AML-193 (cell line): ENCODE measurements at regions not wholly inside any gene's neighbourhood (a gene's known extent, or its start where the extent isn't known, plus 50 kb on each side); places are given as distances from the start of the nearest gene placed in this dataset.

Experiments used
- DNase-seq, 2 experiments: peaks; one replicate each; lab custom pipeline; 2025; lab: John Stamatoyannopoulos, UW

DNA sequence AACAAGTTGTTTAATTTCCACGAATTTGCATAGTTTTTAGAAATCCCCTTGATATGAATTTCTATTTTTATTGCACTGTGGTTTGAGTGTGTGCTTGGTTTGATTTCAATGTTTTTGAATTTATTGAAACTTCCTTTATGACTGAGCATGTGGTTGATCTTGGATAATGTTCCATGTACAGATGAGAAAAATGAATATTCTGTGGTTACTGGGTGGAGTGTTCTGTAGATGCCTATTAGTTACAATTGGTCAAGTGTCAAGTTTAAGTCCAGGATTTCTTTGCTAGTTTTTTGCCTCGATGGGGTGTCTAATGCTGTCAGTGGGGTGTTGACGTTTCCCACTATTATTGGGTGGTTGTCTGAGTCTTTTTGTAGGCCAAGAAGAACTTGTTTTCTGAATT lies 319.5 kb upstream of the ACTBL2 start:
- no peak for DNase-seq

DNA sequence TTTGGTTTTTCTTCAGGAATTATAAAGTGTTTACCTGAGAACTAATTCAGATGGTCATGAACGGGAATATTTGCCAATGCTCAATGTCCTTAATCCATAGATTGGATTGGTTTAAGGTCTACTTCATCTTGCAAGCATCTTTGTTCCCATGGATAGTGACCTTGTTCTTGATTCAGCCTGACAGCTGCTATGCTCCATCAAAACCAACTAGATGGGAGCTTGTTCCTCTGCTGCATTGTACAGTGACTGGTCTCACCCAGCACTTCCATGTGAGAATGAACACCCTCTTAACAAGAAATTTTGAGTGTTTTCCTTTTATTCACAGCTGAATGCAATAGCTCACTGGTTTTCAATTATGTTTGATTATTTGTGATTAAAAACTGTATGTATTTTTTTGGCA lies 312.6 kb upstream of the ACTBL2 start:
- no peak for DNase-seq

DNA sequence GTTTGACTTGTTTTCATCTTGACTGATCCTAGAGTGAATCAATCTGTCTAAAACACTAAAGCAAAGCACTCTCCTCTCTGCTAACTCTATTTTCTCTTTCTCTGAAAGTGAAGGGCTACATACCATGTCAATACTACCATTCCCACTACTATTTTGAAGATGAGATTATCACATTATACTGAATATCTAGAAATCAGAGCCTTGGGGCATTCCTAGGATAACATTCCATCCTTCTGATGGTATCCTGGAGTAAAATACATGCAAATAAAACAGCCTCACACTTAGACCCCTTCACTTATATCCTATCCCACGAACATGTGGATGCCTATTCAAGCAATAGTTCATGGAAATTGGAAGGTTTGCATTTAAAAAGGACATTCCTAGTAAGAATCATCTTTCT lies 309.3 kb upstream of the ACTBL2 start:
- DNase-seq = no peak

DNA sequence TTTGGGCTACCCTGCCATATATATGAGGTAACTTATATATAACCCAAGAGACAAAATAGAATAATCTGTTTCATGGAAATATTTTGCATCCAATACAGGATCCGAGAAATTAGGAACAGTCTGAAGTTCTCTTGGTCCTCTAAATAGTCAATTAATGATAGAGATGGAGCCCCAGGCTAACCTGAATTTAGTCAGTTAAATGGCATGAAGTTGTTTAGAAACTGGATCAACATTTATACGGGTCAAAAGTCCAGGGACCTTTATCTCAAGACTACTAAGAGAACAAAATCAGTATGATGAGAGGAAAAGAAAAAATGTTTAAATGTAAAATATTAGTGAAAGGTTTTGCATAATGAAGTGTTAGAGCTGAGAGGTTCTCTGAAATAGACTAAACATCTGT lies 303.3 kb upstream of the ACTBL2 start:
- no peak for DNase-seq

DNA sequence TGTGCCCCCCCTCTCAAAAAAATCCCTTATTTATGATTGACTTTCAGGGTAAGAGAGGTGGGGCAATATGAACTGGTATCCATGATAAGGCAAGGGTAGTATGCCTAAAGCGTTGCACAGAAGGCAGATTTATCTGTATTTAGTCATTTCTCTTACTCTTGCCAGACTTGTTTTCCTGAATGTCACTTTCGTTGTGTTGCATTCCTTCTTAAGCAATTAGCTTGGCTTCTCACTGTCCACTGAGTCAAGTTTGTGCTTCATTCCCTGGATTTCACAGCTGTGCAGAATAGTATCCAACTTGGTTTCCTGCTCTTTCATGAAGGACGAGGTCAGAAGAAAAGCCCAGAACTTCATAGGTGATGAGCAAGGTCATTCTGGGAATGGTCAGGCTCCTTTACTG lies 301.5 kb upstream of the ACTBL2 start:
- DNase-seq = no peak

DNA sequence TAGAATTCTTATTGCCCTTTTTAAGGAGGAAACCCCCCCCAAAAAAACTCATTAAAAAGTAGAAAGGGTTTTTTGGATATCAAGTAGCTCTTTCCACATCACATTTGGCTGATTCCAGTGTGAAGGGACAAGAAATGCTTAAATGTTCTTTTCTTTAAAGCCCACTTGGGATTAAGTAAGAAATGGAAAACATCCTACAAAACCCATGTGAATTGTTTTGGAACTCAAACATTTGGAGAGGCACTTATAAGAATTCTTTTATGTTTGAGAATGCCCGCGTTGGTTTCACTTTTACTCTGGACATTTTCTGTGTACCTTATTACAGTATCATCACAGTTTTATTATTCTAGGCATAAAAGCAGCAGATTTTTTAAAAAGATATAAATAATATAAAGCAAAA lies 301.1 kb upstream of the ACTBL2 start:
- DNase-seq = no peak

DNA sequence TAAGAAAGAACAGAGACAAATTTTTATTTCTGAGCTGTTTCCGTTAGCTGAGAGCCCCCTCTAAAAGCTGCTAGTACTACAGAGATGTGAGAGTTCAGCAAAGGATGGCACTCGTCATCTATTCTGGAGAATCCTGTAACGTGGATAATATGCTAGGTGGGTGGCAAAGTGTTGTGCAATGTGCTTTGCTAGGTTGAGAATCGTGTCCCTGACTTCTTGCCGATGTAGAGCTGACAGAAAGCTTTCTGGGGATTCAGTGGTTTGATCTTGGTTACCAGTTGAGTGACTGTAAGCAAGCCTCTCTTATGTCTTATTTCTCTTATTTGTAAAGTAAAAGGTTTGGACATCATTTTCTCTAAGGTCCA lies 298.3 kb upstream of the ACTBL2 start:
- DNase-seq = no peak

DNA sequence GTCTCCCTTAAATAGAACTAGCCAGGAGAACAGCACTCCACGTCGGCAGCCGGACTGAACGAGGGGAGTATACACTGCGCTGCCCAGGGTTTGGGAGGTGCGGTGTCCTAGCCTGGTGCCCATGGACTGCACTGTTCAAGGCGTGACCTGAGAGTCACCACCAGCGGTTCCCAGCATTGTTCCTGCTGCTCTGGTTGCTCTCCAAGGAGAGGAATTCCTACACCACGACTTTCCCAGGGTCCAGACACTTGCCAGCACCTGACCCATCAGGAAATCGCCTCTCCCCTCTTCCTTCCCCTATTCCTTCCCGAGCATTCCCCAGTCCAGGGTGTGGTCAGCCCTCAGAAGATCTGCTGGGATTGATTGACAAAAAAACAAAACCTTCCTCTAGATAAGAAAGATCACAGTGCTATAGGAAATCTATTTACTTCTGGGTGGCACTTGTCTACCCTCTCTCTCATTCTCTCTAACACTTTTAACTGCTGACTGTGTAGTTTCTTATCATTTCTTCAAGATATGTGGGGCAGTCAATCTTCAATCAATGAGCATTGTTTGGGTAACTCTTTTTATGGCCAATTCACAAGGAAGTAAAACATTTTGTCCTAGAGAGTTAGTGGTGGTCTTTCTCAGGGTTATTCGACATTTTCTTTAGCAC lies 297.8 kb upstream of the ACTBL2 start:
- no peak for DNase-seq

DNA sequence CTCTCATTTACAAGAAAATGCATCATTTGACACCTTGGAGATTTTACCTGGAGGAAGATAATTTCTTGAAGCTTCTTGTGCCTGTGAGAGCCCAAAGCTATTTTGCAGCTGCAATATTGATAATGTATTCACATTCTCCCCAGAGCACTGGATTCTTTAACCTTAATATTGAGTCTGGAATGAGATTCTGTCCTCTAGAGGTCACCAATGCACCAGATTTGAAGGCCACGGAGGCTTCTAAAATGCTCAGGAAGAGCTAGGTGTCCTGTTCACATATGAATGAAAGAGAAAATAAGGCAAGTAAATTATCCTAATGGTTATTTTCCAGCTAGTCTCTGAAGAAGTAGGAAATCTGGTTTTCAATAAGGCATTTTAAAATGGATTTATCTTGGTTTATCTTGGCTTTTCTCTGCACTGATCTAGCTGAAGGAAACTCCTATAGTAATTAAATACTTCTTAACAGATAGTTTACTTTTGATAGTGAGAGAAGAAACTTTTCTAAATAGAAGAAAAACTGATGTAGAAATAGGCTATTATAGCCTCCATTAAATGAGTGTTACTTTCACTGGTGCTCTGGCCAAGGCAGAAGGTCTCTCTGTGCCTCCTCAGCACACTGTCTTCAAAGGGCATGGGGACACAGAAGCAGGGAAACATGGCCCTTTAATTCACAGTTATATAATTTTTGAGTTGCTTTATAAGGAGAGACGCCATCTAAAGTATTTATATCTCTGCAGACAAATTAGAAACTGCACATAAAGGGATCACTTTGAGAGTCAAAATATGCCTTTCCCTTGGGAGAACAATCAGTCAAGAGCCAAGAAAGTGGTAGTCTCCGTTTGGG lies 297.0 kb upstream of the ACTBL2 start:
- DNase-seq = peak; percentile 11 to 18

DNA sequence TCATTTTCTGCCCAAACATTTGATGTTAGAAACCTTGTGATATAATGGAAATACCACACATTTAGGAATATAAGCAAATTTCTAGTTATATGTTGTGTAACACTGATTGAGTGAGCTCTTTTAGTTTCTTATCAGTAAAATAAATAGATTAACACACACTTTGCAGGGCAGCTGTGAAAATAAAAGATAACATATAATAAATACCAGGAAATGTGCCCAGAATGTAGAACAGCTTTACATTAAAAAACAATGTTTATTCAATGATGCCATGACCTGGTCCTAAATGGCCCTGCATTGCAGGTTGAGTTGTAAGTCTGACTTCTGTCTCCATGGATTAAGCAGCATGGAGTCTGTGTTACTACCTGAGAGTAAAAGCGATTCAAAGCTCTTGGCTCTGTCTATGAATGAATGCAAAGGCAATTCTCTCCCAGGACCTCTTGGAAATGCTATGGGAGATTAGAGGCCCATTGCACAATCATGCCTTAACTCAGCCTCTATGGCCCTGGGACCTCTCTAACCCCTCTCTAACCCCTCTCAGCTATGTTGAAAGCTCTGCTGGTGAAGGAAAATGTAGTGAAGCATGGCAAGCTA lies 296.0 kb upstream of the ACTBL2 start:
- no peak for DNase-seq

DNA sequence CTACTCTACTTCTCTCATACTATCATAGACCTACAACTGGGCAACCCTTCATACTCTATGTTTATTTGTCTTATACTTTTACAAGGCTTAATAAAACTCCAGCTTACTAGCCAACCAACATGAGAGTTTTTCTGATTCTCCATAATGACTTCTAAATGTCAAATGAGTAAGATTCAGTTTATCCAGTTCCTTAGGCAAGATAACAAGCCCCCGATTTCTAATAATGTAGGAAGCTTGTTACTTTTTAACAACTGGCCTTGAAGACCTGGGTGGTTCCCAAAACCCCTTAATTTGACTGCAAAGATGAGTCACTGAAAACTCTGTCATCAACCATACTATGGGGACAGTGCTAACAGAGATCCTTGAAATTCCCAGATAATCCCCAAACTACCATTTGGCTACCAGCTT lies 294.6 kb upstream of the ACTBL2 start:
- no peak for DNase-seq

DNA sequence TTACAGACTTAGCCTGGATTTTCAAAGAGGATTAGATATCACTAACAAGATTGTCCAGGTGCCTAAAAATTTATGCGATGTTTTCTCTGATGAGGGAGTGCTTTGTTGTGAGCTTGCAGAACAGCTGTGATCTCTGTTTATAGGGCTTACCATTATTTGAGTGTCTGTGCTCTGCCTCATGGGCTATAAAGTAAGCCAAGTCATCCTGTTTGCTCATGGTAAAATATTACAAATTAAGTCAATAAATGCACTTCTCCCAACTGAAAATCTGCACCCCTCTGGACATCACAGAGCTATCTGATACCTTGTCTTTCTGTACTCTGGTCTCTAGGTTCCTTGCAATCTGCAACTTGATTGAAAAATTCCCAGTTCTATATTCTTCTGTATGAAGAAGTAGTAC lies 293.4 kb upstream of the ACTBL2 start:
- no peak for DNase-seq

DNA sequence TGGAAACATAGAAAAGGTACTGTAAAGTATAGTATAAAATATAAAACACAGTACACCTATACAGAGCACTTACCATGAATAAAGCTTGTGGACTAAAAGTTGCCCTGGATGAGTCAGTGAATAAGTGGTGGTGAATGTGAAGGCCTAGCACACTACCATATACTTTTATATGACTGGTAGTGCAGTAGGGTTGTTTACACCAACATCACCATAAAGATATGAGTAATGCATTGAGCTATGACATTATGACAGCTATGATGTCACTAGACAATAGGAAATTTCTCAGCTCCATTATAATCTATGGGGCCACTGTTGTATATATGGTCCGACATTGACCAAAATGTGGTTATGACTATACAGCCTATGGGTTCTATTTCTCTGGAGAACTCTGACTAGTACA lies 291.8 kb upstream of the ACTBL2 start:
- no peak for DNase-seq

DNA sequence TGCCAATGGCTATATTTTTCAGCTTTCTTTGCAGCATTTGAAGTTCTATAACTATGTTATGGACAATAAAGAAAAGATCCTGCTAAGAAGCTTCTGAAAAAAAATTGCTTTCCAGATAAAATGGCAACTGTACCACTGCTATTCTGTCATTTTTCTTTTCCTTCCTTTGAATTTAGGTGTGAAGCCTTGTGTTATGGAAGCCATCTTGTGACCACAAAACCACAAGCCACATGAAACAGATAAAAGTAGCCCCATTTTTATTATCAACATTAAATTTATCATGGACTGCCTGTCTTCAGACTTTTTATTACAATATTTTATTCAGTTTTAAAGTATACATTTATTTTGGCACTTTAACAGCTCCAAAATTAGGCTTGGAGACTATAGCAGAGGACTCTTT lies 289.9 kb upstream of the ACTBL2 start:
- no peak for DNase-seq

DNA sequence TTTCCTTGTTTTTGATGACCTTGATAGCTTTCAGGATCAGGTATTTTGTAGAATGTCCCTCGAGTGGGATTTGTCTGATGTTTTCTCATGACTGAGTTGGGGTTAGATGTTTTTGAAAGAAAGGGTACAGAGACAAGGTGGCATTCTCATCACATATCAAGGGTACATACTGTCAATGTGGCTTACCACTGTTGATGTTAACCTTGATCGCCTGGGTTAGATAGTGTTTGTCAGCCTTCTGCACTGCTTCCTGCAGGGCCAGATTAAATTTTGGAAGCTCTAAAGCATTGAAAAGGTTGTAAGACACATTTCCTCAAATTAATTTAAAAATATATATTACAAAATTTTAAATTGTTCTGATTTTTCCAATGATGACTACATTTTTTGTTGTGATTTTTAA lies 287.4 kb upstream of the ACTBL2 start:
- DNase-seq = no peak

DNA sequence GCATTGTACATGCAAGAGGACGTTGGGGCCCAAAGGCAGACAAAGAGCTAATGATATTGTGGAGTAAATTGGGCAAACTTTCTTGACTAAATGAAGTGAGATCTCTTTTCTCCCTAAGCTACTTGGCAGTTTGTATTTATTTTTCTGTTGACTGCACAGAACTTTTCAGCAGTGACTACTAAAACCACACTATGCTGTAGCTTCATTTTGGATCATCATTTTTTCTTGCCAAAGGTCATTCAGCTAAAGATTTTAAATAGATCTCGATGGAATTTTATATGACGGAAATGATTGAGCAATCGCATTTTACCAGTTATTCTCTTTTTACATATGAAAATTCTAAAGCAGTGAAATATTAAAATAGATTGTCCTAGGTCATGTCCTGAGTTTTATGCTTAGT lies 286.1 kb upstream of the ACTBL2 start:
- no peak for DNase-seq

DNA sequence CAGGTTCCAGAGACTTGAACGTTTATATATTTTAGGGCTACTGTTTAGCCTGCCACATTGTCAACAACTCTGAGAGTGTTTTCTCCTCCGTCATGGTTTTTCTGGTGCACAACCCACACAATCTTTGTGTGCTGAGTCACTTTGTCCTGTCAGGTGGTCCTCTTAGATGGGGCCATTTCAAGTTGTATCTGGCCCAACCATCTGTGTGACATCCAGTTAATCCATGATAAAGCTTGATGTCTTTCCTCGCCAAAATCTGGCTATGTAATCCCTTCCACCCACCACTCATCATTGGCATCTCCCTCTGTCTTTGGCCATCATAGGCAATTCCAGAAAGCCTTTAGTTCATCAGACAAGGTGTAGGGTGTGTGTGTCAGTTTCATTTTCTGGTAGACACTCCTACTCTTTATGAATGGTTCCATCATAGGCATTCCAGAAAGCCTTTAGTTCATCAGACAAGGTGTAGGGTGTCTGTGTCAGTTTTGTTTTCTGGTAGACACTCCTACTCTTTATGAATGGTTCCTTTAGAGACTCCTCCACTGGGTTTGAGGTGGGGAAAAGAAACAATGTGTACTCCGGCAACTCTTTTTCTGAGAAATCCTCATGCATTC lies 282.0 kb upstream of the ACTBL2 start:
- DNase-seq = no peak

DNA sequence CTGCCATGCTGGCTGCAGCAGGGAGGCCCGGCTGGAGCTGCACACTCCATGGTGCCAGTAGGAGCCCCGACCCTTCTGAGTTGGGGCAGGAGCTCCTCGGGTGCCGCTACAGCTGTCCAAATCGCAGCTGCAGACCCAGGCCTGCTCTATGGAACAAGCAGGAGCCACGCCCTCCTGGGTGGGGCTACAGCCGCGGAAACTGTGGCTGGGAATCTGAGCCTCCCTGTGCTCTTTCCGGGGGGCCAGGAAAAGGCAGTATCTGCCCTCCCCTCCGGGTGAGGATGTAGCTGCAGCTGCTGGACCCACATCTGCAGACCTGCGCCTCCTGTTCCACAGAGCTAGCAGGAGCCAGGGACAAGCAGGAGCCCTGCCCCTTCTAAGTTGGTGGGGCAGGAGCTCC lies 278.9 kb upstream of the ACTBL2 start:
- DNase-seq = no peak

DNA sequence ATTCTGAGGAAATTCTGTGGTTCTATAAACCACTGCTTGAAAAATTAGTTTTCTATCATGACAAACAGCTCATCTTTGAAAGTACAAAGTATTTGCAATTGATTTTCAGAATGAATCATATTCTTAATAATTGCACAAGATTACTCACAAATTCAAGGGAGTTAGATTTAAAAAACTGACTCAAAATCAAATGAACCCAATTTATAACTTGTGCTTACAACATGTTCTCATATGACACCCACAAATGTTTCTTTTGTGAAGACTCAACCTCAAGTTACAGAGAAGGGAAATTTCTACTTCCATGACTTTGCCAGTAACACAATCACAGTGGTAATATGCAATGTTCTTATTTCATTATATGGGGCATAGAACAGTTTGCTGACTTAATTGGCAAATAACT lies 272.0 kb upstream of the ACTBL2 start:
- no peak for DNase-seq

DNA sequence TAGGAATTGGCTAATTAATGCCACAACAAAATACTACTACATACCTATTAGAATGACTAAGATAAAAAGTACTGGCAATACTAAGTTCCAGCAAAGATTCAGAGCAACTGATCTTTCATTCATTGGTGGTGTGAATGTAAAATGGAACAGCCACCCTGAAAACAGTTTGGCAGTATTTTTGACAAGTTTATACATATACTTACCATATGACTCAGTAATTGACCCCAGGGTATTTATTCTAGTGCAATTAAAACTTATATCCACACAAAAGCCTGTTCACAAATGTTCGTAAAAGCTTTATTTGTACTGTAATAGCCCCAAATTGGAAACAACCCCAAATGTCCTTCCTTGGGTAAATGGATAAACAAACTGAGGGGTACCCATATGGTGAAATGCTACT lies 270.8 kb upstream of the ACTBL2 start:
- DNase-seq = no peak

DNA sequence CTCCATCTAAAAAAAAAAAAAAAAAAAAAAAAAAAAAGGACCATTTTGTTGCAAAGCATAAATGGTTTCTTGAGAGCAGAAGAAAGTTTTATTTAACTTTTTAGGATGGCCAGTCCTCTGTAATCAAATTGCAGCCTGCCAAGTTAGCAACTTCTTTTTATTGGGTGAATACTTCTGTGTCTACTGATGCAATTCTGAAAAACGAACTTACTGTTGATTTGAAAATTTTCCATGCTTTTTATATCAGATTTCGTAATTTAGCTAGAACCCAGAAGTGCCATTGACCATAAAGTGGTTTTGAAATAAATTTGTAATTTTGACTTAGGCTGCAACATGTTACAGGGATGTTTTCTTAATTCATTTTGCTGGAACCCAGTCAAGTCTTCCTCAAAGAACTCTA lies 269.1 kb upstream of the ACTBL2 start:
- DNase-seq = no peak

DNA sequence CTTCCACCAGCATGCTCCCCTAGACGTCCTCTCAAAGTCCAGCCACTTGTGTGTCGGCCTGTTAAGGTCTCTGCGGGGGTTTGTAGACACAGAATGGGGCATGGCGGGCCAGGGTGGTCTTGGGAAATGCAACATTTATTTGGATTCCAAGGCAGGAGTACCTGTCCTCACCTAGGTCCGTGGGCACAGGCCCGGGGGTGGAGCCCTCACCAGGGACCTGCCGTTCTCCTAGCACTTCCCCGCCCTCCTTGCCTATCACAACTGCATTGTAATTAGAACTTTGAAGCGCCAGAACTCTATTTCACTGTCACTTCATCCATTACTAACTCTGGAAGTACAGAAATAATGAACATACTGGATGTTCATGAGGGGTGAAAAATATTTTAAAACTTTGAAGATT lies 268.3 kb upstream of the ACTBL2 start:
- no peak for DNase-seq

DNA sequence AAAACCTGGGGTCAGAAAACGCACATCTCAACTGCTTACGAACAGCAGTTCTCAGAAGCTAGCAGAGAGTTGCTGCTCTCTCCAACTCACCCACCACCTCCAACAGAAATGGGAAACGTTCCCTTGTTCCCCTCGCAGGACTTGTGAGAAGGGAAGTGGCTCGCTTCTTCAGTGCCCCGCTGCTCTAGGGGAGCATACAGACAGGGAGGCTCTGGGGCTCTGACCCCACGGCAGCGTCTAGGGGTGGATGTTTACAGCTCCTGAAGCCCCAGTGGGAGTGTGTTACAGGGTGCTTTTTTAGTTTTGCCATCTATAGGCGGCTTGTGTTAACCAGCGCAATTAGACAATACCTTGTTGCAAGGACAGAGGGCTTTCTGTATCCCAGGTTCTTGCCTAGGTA lies 267.7 kb upstream of the ACTBL2 start:
- DNase-seq = no peak
